IPS DF 6.9 (cell line): ENCODE measurements at regions not wholly inside any gene's neighbourhood (a gene's known extent, or its start where the extent isn't known, plus 50 kb on each side); places are given as distances from the start of the nearest gene placed in this dataset.

Source experiments
- DNase-seq: peaks from one replicate; pipeline ENCODE4 v3.0.0-alpha.2; 2013; ENCODE audit warnings: low read depth, low spot score
- H3K27ac ChIP-seq: one replicate; pipeline ENCODE4 v1.5.1; 2013; ENCODE audit warnings: low read length, control low read depth
- H3K27me3 ChIP-seq: 2 replicates; pipeline ENCODE4 v1.6.1; 2013; ENCODE audit warnings: mild to moderate bottlenecking, low read length; ENCODE audit not compliant: control insufficient read depth, insufficient read depth
- H3K36me3 ChIP-seq: 2 replicates; pipeline ENCODE4 v1.6.1; 2013; ENCODE audit warnings: low read length; ENCODE audit not compliant: control insufficient read depth, insufficient read depth
- H3K4me1 ChIP-seq: 2 replicates; pipeline ENCODE4 v1.6.1; 2013; ENCODE audit warnings: low read length; ENCODE audit not compliant: control insufficient read depth, insufficient read depth
- H3K4me3 ChIP-seq: 2 replicates; pipeline ENCODE4 v1.5.1; 2013; ENCODE audit warnings: mild to moderate bottlenecking, low read length
- H3K9me3 ChIP-seq: 2 replicates; pipeline ENCODE4 v1.6.1; 2013; ENCODE audit warnings: low read length, inconsistent platforms; ENCODE audit not compliant: control insufficient read depth, insufficient read depth
- WGBS: extraction: QIAGEN DNeasy Blood & Tissue Kit; methylation state at CpG from one replicate; pipeline ENCODE4 v1.1.7; 2013; ENCODE audit warnings: mixed read lengths, missing lambda C conversion rate; ENCODE audit not compliant: insufficient read length, insufficient coverage; 5-methylcytosine and 5-hydroxymethylcytosine counted together

GRCh38 chr13:34826432-34826831, 115.6 kb upstream of the NBEA start:
- DNase-seq, result no peak
- H3K9me3 ChIP-seq, result no peaks in the 10 kb centered on the region
- H3K36me3 ChIP-seq, result no peaks in the 10 kb centered on the region
- H3K4me3 ChIP-seq, result no peak overlapping the region
- no peaks in the 10 kb centered on the region for H3K27me3 ChIP-seq
- H3K4me1 ChIP-seq, result no peaks in the 10 kb centered on the region
- H3K27ac ChIP-seq, result no peak overlapping the region
- no CpG with 5 or more reads among the region's 2 CpGs for WGBS

GRCh38 chr13:34833562-34834182, 108.4 kb upstream of the NBEA start:
- Histone ChIP-seq H3K27me3 (no peaks in the 10 kb centered on the region), H3K4me3 (no peak overlapping the region), H3K36me3 (no peaks in the 10 kb centered on the region), H3K9me3 (no peaks in the 10 kb centered on the region), H3K4me1 (no peaks in the 10 kb centered on the region), H3K27ac (no peak overlapping the region)
- no CpG with 5 or more reads among the region's 6 CpGs for WGBS
- DNase-seq, result peak; percentile 20

DNA sequence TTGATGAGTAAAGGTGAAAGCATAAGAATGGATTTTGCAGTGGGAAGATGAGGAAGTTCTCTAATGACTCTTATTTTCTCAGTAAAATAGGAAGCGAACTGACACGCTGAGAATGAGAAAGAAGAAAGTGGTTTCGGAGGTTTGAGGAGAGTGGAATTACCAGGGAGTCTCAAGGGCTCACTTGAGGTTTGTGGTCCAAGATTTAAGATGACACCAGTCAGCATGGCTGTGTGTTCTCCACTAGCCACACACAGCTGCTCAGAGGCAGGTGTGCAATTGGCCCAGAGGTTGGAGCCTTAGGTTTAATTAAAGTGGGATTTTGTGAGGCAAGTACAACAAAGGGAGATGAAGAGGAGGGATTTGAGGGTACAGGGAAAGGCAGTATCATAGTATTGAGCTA, 99.6 kb upstream of the NBEA start:
- Histone ChIP-seq H3K4me1 (no peaks in the 10 kb centered on the region), H3K27ac (no peak overlapping the region), H3K36me3 (no peaks in the 10 kb centered on the region), H3K9me3 (no peaks in the 10 kb centered on the region), H3K27me3 (no peaks in the 10 kb centered on the region), H3K4me3 (no peak overlapping the region)
- whole genome bisulfite sequencing, result no CpG with 5 or more reads among the region's 3 CpGs
- no peak for DNase-seq

DNA sequence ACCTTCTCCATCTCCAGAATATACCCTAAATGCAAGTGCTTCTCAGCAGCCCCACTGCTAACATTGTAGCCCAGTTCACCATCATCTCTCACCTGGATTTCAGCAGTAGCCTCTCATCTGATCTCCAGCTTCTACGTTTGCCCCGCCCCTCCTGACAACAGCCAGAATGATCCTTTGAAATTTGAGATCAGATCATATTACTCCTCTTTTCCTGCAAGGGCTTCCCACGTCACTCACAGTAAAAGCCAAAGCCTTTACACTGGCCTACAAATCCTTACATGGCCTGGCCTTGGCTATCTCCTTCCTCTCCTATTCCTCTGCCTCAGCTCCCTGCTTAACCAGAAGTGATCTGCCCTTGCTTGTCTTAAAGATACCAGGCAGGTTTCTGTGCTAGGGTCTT, 94.3 kb upstream of the NBEA start:
- DNase-seq, result no peak
- Histone ChIP-seq H3K4me1 (peaks cover 1% of the 10 kb centered on the region; the same call in 1 of the 2 replicates), H3K4me3 (no peak overlapping the region), H3K36me3 (no peaks in the 10 kb centered on the region), H3K27me3 (no peaks in the 10 kb centered on the region), H3K27ac (no peak overlapping the region), H3K9me3 (no peaks in the 10 kb centered on the region)
- no CpG with 5 or more reads among the region's 3 CpGs for WGBS

- H3K9me3 ChIP-seq, result no peaks in the 10 kb centered on the region
- no peak overlapping the region for H3K4me3 ChIP-seq
- no peaks in the 10 kb centered on the region for H3K36me3 ChIP-seq
- H3K4me1 ChIP-seq, result peaks cover 1% of the 10 kb centered on the region; the same call in 1 of the 2 replicates
- DNase-seq, result no peak
- no peak overlapping the region for H3K27ac ChIP-seq
- H3K27me3 ChIP-seq, result no peaks in the 10 kb centered on the region
Observed at GRCh38 chr13:34849406-34849805, 92.7 kb upstream of the NBEA start.

DNA sequence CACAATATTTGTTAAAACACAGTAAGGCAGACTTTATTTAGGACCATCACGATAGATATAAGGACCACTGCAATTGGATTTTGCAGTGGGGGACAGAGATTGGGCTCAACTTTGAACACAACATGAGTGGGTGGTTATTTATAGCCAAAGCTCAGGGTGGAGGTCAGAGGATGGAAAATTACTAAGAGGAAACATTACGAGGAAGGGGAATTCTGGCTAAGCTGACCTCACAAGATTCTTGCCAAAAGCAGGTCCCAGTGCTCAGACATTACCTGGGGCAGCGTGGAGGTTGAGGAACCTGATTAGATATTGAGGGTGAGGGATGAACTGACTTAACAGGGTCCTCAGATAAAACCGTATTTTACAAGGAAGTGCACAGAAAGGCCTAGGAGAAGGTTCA, 88.9 kb upstream of the NBEA start:
- WGBS, result no CpG with 5 or more reads among the region's 4 CpGs

GRCh38 chr13:34857558-34858325, 84.3 kb upstream of the NBEA start:
- no peaks in the 10 kb centered on the region for H3K36me3 ChIP-seq
- H3K4me1 ChIP-seq, result 0 out of 2 replicates have a peak, but pooled peaks cover 1% of the 10 kb centered on the region
- H3K27ac ChIP-seq, result no peak overlapping the region
- DNase-seq, result no peak
- no peaks in the 10 kb centered on the region for H3K9me3 ChIP-seq
- H3K4me3 ChIP-seq, result no peak overlapping the region
- no peaks in the 10 kb centered on the region for H3K27me3 ChIP-seq

More for the DNA sequence above, 88.9 kb upstream of the NBEA start:
- H3K9me3 ChIP-seq, result no peaks in the 10 kb centered on the region
- 0 out of 2 replicates have a peak, but pooled peaks cover 1% of the 10 kb centered on the region for H3K4me1 ChIP-seq
- H3K27ac ChIP-seq, result no peak overlapping the region
- H3K4me3 ChIP-seq, result no peak overlapping the region
- no peaks in the 10 kb centered on the region for H3K27me3 ChIP-seq
- H3K36me3 ChIP-seq, result no peaks in the 10 kb centered on the region
- no peak for DNase-seq

DNA sequence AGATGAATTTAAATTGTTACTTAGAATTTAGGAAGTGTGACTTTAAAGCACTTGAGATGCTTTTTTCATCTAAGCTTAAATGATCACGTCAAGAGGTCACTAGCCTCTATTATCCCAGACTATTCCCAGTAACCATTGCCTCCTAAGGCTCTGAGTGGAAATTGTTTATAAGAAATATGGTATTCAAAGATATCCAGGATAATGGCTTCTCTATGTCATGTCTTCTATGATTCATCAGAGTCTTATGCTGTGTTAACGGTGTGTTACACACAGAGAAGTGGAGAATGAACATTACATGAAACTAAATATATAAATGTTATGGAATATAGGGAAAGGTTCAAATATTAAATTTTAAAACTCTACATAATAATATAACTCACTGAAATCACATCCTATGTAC, 79.8 kb upstream of the NBEA start:
- H3K27ac ChIP-seq, result no peak overlapping the region
- H3K36me3 ChIP-seq, result no peaks in the 10 kb centered on the region
- no CpG with 5 or more reads among the region's 2 CpGs for WGBS
- DNase-seq, result no peak
- H3K4me3 ChIP-seq, result no peak overlapping the region
- H3K27me3 ChIP-seq, result no peaks in the 10 kb centered on the region; the same call in 1 of the 2 replicates
- no peaks in the 10 kb centered on the region for H3K4me1 ChIP-seq
- H3K9me3 ChIP-seq, result no peaks in the 10 kb centered on the region

GRCh38 chr13:34862716-34863115, 79.4 kb upstream of the NBEA start:
- WGBS, result no CpG with 5 or more reads among the region's 3 CpGs
- no peak overlapping the region for H3K4me3 ChIP-seq
- DNase-seq, result no peak
- H3K9me3 ChIP-seq, result no peaks in the 10 kb centered on the region
- H3K36me3 ChIP-seq, result no peaks in the 10 kb centered on the region
- no peak overlapping the region for H3K27ac ChIP-seq
- H3K27me3 ChIP-seq, result no peaks in the 10 kb centered on the region; the same call in 1 of the 2 replicates
- no peaks in the 10 kb centered on the region for H3K4me1 ChIP-seq

DNA sequence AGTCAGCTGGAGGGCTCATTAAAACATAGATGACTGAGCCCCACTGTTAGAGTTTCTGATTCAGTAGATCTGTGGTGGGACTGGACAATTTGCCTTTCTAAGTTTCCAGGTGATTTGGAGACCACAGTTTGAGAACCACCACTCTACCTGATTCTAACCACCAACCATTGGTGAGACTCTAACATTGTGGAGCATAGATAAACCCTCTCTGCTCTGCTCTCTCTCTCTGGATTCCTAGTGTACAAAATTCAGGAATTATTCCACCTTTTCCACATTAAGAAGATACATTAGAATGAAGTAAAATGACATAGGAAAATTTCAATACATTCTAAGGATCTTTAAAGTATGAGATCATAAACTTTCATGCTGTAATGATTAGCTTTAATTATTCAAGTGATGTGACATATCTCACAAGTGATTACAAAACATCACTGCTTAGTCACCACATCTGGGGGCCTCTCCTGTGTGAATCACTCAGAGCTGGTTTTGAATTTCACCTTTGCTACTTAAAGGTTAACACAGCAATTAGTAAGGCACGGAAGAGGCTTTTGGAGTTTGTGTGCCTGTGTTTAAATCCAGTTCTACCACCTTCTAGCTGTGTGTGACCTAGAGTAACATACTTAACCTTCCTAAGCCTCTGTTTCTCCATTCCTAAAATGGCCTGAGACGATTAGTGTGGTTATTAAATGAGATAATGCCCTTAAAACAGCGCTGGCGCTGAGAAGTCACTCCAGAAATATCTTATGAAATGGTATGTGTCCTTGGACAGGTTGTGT, 78.5 kb upstream of the NBEA start:
- Histone ChIP-seq H3K4me3 (no peak overlapping the region), H3K27me3 (no peaks in the 10 kb centered on the region; the same call in 1 of the 2 replicates), H3K27ac (no peak overlapping the region), H3K36me3 (no peaks in the 10 kb centered on the region), H3K4me1 (no peaks in the 10 kb centered on the region), H3K9me3 (no peaks in the 10 kb centered on the region)
- DNase-seq, result no peak
- no CpG with 5 or more reads among the region's 4 CpGs for WGBS
